ENCODE measurements at regions not wholly inside any gene's neighbourhood (a gene's known extent, or its start where the extent isn't known, plus 50 kb on each side); places are given as distances from the start of the nearest gene placed in this dataset.

- H3K4me3 Mint-ChIP-seq, result no peak overlapping the region
- no peak for ATAC-seq (replicated peaks; ENCODE audit: extremely low read depth, poor library complexity, severe bottlenecking)
Measured at GRCh38 chr2:120879431-120880295, 144.0 kb downstream of the GLI2 start.

GRCh38 chr2:120880381-120880780 lies 144.7 kb downstream of the GLI2 start:
- no peak overlapping the region for H3K4me3 Mint-ChIP-seq
- no peaks in the 10 kb centered on the region for H3K4me1 Mint-ChIP-seq
- DNase-seq (ENCODE audit: low spot score in 2 of 2) (no peak), ATAC-seq (replicated peaks; ENCODE audit: extremely low read depth, poor library complexity, severe bottlenecking) (no peak)
- no peaks in the 10 kb centered on the region for H3K9me3 Mint-ChIP-seq
- H3K27me3 Mint-ChIP-seq, result peaks cover 53% of the 10 kb centered on the region
- H3K36me3 Mint-ChIP-seq (ENCODE audit: insufficient read depth), result no peaks in the 10 kb centered on the region
- H3K27ac Mint-ChIP-seq (ENCODE audit: low read depth), result no peak overlapping the region

More at GRCh38 chr2:120879431-120880295, 144.0 kb downstream of the GLI2 start:
- peaks cover 53% of the 10 kb centered on the region for H3K27me3 Mint-ChIP-seq
- H3K27ac Mint-ChIP-seq (ENCODE audit: low read depth), result no peak overlapping the region
- no peaks in the 10 kb centered on the region for H3K9me3 Mint-ChIP-seq
- H3K36me3 Mint-ChIP-seq (ENCODE audit: insufficient read depth), result no peaks in the 10 kb centered on the region
- no peaks in the 10 kb centered on the region for H3K4me1 Mint-ChIP-seq
- no peak for DNase-seq (ENCODE audit: low spot score in 2 of 2)

DNA sequence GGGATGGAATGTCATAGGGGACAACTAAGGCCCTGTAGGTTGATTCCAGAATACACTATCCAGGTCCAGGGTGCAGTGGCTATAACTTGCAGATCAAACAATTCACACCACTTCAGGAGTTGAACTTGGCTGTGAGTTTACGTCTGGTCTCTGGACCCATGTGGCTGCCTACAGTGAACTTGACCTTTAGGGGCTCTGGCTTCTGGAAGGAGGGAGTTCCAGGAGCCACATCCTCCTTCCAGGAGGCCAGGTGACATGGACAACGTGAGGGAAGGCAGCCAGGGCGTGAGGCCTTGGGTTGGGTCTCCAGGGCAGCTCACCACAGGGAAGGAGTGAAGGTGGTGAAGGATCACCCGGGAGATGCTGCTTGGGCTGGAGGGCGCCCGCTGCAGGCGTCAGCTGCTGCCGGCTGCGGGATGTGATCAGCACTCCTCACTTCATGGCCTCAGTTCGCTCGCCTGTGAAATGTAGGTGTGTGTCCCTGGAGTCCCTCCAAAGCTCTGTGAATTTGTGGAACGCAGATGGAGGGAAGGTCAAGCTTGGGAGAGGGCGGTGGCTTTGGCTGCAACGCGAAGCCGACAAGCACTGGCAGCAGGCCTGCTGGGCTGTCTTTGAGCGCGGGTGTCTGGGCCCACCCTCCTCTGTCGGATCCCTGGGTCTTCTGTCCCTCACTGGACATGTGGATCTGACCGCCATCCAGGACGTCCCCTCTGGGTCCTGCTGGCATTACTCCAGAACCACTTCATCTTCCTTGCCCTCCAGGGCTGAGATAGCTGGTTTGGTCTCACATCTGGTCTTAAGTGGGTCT lies 146.5 kb downstream of the GLI2 start:
- H3K36me3 Mint-ChIP-seq (ENCODE audit: insufficient read depth), result no peaks in the 10 kb centered on the region
- no peaks in the 10 kb centered on the region for H3K4me1 Mint-ChIP-seq
- H3K9me3 Mint-ChIP-seq, result no peaks in the 10 kb centered on the region
- DNase-seq (ENCODE audit: low spot score in 2 of 2) (no peak), ATAC-seq (replicated peaks; ENCODE audit: extremely low read depth, poor library complexity, severe bottlenecking) (no peak)
- peaks cover 57% of the 10 kb centered on the region for H3K27me3 Mint-ChIP-seq
- no peak overlapping the region for H3K27ac Mint-ChIP-seq (ENCODE audit: low read depth)
- no peak overlapping the region for H3K4me3 Mint-ChIP-seq

- Mint-ChIP-seq H3K9me3 (no peaks in the 10 kb centered on the region), H3K27me3 (peaks cover 41% of the 10 kb centered on the region), H3K36me3 (ENCODE audit: insufficient read depth) (no peaks in the 10 kb centered on the region), H3K27ac (ENCODE audit: low read depth) (no peak overlapping the region), H3K4me1 (no peaks in the 10 kb centered on the region), H3K4me3 (no peak overlapping the region)
- DNase-seq (ENCODE audit: low spot score in 2 of 2) (no peak), ATAC-seq (replicated peaks; ENCODE audit: extremely low read depth, poor library complexity, severe bottlenecking) (no peak)
Measured at GRCh38 chr2:120883607-120884440, 148.2 kb downstream of the GLI2 start.

DNA sequence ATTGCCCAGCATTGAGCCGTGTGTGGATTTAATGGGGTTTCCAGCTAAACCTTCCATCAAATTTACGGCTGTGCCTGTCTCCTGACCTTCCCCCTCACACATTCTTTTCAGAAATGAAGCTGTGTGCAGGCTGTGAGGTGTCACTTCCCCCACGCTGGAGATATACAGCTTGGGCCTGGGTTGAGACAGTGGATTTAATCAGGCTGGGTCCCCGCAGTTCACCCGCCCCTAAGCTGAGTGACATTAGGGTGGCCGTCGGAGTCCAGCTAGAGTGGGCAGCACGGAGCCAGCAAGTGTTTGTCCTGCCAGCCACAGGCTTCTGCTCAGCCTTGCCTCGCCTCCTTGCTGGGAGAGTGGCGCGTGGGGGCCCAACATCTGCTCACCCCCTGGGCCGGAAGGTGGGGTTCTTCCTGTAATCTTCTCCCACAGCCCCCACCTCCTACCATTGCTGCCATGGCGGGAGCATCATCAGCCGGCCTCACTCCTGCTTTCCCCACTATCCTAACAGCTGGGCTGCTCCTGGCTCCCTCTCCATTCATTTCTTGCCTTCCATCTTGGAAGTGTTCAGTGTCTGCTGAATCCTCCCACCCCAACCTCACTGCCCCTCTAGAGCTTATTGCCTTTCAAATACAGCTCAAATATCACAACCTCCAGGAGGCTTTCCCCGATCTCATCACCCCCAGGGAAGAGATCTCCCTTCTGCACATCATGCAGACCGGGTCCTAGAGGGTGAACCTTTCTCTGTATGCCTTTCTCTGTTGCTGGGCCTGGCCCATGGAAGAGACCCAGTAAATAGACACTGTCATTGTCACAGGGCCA lies 149.0 kb downstream of the GLI2 start:
- Mint-ChIP-seq H3K27me3 (peaks cover 32% of the 10 kb centered on the region), H3K36me3 (ENCODE audit: insufficient read depth) (no peaks in the 10 kb centered on the region), H3K4me1 (no peaks in the 10 kb centered on the region), H3K27ac (ENCODE audit: low read depth) (no peak overlapping the region), H3K4me3 (no peak overlapping the region), H3K9me3 (no peaks in the 10 kb centered on the region)
- DNase-seq (ENCODE audit: low spot score in 2 of 2) (no peak), ATAC-seq (replicated peaks; ENCODE audit: extremely low read depth, poor library complexity, severe bottlenecking) (no peak)

GRCh38 chr2:120885321-120885720 lies 149.7 kb downstream of the GLI2 start:
- no peaks in the 10 kb centered on the region for H3K9me3 Mint-ChIP-seq
- H3K27ac Mint-ChIP-seq (ENCODE audit: low read depth), result no peak overlapping the region
- no peak overlapping the region for H3K4me3 Mint-ChIP-seq
- no peaks in the 10 kb centered on the region for H3K36me3 Mint-ChIP-seq (ENCODE audit: insufficient read depth)
- no peaks in the 10 kb centered on the region for H3K4me1 Mint-ChIP-seq
- ATAC-seq (replicated peaks; ENCODE audit: extremely low read depth, poor library complexity, severe bottlenecking) (no peak), DNase-seq (ENCODE audit: low spot score in 2 of 2) (no peak)
- H3K27me3 Mint-ChIP-seq, result peaks cover 26% of the 10 kb centered on the region

DNA sequence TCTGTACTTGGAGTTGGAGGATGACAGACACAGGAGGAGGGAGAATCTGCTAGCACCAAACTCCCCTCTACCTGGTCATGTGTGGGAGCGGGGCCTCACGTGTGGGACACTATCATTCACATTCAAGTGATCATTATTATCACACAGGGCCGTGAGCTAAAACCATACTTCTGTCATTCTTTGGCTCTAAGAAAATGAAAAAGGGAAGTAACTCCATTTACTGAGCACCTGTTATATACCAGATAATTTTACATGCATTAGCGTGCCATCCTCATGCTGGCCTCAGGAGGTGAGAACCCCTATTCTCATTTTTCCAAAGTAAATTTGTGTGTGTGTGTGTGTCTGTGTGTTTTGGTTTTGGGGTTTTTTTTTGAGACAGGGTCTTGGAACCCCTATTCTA lies 150.1 kb downstream of the GLI2 start:
- Mint-ChIP-seq H3K27ac (ENCODE audit: low read depth) (no peak overlapping the region), H3K9me3 (no peaks in the 10 kb centered on the region), H3K36me3 (ENCODE audit: insufficient read depth) (no peaks in the 10 kb centered on the region), H3K4me1 (no peaks in the 10 kb centered on the region), H3K27me3 (peaks cover 21% of the 10 kb centered on the region), H3K4me3 (no peak overlapping the region)
- DNase-seq (ENCODE audit: low spot score in 2 of 2) (no peak), ATAC-seq (replicated peaks; ENCODE audit: extremely low read depth, poor library complexity, severe bottlenecking) (no peak)

DNA sequence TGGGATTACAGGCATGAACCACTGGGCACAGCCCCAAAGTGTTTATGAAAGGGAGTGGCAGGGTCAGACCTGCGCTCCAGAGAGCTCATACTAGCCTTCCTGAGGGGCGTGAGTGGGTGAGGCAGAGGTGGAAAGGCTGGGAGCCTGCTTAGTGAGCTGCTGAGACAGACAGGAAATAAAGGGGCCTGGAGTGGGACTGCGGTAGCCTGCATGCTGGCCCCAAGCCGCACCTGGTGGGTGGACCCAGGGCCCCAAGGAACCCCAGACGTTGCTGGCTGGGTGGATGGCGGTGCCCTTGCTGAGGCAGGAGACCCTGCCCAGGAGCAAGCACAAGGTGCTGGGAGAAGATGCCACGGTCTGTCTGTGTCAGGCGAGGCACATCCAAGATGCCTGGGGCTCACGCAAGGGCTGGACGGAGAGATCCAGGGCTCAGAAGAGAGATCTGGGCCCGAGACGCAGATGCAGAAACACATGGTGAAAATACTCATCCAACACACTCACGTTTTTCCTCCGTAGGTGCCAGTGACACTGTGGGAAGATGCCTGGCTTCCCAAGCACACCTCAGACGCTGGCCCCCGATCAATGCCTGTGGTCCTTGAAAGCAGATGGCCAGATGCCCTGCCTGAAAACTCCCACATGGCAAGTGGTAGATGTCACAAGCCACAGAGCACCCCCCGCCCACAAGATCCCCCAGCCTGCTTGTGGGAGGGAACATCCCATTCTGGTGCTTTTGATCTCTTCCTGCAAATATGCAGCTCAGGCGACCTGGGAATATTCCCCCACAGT lies 151.1 kb downstream of the GLI2 start:
- Mint-ChIP-seq H3K9me3 (no peaks in the 10 kb centered on the region), H3K27ac (ENCODE audit: low read depth) (no peak overlapping the region), H3K27me3 (peaks cover 20% of the 10 kb centered on the region), H3K4me3 (no peak overlapping the region), H3K4me1 (no peaks in the 10 kb centered on the region), H3K36me3 (ENCODE audit: insufficient read depth) (no peaks in the 10 kb centered on the region)
- ATAC-seq (replicated peaks; ENCODE audit: extremely low read depth, poor library complexity, severe bottlenecking) (no peak), DNase-seq (ENCODE audit: low spot score in 2 of 2) (no peak)

GRCh38 chr2:120887320-120887697 lies 151.6 kb downstream of the GLI2 start:
- H3K36me3 Mint-ChIP-seq (ENCODE audit: insufficient read depth), result no peaks in the 10 kb centered on the region
- no peak overlapping the region for H3K27ac Mint-ChIP-seq (ENCODE audit: low read depth)
- H3K9me3 Mint-ChIP-seq, result no peaks in the 10 kb centered on the region
- H3K4me3 Mint-ChIP-seq, result no peak overlapping the region
- H3K4me1 Mint-ChIP-seq, result no peaks in the 10 kb centered on the region
- ATAC-seq (replicated peaks; ENCODE audit: extremely low read depth, poor library complexity, severe bottlenecking) (no peak), DNase-seq (ENCODE audit: low spot score in 2 of 2) (no peak)
- peaks cover 20% of the 10 kb centered on the region for H3K27me3 Mint-ChIP-seq

DNA sequence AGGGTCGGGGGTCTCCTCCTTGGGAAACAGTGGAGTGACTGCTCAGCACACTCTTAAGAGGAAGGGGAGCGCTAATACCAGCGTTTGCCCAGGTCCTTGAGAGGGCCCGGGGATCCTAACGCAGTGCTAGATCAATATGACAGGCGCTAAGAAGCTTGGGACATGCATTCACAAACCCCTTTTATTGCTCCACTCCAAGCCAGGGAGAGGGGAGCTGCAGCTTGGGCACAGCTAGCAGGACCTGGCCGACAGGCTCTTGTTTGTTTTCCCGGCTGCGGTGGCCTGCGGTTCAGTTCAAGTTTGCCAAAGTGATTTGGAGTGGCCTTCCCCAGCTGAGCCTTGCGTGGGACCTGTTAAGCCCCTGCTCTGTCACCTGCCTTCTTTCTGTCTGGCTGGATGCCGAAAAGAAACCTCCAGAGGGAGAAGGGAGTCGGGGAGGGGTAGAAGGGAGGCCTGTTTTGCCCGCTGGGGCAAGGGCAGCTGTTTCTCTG lies 152.1 kb downstream of the GLI2 start:
- no peak overlapping the region for H3K27ac Mint-ChIP-seq (ENCODE audit: low read depth)

GRCh38 chr2:120888851-120889250 lies 153.2 kb downstream of the GLI2 start:
- Mint-ChIP-seq H3K27me3 (peaks cover 20% of the 10 kb centered on the region), H3K9me3 (no peaks in the 10 kb centered on the region), H3K36me3 (ENCODE audit: insufficient read depth) (no peaks in the 10 kb centered on the region), H3K27ac (ENCODE audit: low read depth) (no peak overlapping the region), H3K4me3 (no peak overlapping the region), H3K4me1 (no peaks in the 10 kb centered on the region)
- DNase-seq (ENCODE audit: low spot score in 2 of 2) (no peak), ATAC-seq (replicated peaks; ENCODE audit: extremely low read depth, poor library complexity, severe bottlenecking) (no peak)

More for the DNA sequence above, 152.1 kb downstream of the GLI2 start:
- ATAC-seq (replicated peaks; ENCODE audit: extremely low read depth, poor library complexity, severe bottlenecking), result no peak
- no peaks in the 10 kb centered on the region for H3K9me3 Mint-ChIP-seq
- no peaks in the 10 kb centered on the region for H3K4me1 Mint-ChIP-seq
- H3K4me3 Mint-ChIP-seq, result no peak overlapping the region
- no peak for DNase-seq (ENCODE audit: low spot score in 2 of 2)
- H3K36me3 Mint-ChIP-seq (ENCODE audit: insufficient read depth), result no peaks in the 10 kb centered on the region
- H3K27me3 Mint-ChIP-seq, result peaks cover 20% of the 10 kb centered on the region

Measured in central memory CD8-positive, alpha-beta T cell (primary cell).